C4-2B (cell line): ENCODE measurements at regions not wholly inside any gene's neighbourhood (a gene's known extent, or its start where the extent isn't known, plus 50 kb on each side); places are given as distances from the start of the nearest gene placed in this dataset.

Experiments
- ZFX ChIP-seq: fragments of 450-650 bp; IDR thresholded peaks from 2 replicates; pipeline ENCODE4 v1.6.1; 2017
- TF ChIP-seq, protein P1 (sequence below): fragments of 450-650 bp; conservative IDR thresholded peaks from 2 replicates; pipeline ENCODE4 v1.5.1; 2017; ENCODE audit warnings: mild to moderate bottlenecking

DNA sequence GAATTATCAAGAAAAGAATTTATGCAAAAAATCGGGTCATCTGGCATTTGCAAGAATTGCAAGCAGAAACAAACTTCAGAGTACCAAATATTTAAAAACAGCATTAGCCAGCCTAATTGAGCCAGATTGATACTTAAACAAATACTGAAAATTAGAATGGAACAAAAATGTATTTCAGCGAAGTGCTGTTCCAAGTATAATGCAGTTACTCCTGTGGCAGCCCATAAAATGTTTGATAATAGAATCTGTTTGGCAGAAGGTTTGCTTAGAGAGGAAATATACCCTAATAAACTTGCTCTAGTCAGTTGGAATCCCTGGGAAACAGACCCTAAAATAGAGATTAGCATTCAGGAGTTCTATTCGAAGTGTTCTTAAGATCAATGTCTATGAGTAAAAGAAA lies 835.1 kb upstream of the MBL2 start:
- TF ChIP-seq, protein P1, sequence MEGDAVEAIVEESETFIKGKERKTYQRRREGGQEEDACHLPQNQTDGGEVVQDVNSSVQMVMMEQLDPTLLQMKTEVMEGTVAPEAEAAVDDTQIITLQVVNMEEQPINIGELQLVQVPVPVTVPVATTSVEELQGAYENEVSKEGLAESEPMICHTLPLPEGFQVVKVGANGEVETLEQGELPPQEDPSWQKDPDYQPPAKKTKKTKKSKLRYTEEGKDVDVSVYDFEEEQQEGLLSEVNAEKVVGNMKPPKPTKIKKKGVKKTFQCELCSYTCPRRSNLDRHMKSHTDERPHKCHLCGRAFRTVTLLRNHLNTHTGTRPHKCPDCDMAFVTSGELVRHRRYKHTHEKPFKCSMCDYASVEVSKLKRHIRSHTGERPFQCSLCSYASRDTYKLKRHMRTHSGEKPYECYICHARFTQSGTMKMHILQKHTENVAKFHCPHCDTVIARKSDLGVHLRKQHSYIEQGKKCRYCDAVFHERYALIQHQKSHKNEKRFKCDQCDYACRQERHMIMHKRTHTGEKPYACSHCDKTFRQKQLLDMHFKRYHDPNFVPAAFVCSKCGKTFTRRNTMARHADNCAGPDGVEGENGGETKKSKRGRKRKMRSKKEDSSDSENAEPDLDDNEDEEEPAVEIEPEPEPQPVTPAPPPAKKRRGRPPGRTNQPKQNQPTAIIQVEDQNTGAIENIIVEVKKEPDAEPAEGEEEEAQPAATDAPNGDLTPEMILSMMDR = no peak
- TF ChIP-seq ZFX = no peak
